ENCODE measurements at regions not wholly inside any gene's neighbourhood (a gene's known extent, or its start where the extent isn't known, plus 50 kb on each side); places are given as distances from the start of the nearest gene placed in this dataset.

DNA sequence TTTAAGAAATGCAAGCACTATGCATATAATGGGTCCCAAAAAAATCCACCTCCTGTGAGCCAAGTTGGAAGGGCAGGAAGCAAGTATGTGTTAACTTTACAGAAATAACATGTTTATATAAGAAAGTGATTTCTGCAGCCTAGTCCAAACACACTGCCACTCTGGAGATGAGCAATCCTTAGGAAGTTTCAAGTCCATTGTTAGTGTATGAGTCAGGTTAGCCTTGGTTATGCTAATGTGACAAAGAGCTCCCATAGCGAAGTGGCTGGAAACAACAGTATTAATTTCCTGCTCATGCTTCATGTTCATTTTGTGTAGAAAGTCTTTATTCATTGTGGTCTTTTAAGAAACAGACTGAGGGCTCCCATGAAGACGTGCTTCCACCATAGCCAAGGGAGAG, 121.4 kb downstream of the TBXT start:
- no peak for DNase-seq

DNA sequence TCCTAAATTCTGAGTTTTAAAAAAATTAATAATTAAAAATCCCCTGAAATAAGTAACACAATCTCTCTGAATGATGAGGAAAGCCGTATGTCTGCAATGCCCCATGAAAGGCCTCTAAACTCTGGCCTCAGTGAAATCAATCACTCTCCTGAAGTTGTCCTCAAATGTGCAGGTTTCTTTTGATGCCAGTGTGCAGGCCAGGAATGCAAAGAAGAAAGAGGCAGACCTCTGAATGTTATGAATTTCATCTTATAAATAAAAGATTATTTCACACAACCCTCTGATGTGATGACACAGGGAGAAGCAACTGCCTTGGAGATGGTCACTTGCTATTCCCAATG, 121.8 kb downstream of the TBXT start:
- DNase-seq: no peak

DNA sequence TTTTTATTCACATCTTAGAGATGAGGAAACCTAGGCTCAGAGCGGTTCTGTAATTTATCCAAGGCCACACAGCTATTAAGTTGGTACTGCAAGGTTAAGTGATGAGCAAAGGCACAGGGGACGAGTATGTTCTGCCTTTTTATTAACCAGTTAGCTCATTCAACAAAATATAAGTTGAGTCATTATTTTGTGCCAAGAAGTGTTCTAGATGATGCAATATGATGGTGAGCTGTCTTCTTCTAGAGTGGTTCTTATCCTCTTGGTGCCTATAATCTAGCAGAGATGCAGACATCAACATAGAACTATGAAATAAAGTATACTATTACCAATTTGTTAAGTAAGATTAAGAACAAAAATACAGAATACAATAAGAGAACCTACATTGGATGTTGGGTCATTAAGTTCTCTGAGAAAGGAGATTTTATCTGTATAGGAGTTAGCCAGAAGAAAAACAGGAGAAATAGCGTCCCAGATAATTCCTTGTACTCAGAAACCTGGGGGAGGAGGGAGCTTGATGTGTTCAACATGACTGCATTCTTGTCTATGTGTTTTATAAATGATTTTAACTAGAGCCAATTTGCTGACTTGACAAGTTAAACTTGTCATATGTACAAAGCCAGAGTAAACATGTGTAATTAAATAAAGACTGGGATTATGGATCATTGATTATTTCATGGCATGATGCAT, 122.3 kb downstream of the TBXT start:
- DNase-seq: no peak

DNA sequence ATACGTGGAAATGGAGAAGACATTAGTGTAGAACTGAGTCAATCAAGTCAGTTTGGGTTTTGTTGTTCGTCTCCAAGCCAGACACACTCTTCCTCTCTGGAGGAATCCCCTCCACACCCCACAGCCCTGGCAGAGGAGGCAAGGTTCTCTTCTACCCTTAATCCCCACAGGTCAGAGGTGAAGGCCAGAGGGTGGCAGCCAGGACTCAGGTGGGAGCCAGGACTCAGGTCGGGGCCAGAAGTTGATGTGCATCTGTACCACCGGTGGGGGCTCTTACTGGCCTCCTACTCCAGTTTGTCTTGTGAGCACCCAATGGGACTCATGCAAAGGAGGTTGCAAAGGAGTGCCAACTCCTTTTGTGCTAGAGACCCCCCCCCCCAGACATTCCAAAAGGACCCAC, 126.4 kb downstream of the TBXT start:
- no peak for DNase-seq

DNA sequence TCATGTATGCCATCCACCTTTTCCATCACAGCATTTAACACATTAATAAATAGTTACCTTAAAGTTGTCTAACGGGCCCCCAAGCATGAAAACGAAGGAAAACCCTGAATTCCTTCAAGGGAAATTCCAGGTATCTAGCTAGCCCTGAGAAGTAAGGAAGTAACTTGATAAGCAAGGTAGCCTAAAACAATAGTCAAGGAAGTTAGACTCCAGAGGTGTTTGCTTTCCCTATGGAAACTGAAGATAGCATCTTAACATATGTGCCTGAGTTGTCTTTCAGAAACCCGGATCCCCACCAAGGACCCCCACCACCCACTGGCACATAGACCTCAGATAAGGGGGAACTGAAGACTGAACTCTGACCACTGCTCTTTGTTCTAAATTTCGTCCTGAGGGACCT, 127.4 kb downstream of the TBXT start:
- no peak for DNase-seq

DNA sequence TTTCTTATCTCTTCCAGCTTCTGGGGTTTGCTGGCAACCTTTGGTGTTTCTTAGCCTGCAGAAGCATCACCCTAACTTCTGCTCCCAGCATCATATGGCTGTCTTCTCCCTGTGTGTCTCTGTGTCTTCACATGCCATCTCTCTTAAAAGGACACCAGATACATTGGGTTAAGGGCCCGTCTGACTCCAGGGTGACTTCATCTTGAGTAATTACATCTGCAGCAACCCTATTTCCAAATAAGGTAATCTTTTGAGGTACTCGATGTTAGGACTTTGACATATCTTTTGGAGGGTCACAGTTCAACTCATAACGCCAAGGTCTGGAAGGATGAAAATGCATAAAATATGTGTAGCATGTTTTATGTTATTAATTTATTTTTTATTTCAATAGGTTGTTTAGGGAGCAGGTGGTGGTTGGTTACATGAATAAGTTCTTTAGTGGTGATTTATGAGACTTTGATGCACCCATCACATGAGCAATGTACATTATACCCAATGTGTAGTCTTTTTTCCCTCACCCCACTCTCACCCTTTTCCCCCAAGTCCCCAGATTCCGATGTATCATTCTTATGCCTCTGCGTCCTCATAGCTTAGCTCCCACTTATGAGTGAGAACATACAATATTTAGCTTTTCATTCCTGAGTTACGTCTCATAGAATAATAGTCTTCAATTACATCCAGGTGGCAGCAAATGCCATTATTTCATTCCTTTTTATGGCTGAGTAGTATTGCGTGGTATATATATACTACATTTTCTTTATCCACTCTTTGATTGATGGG, 131.1 kb downstream of the TBXT start:
- no peak for DNase-seq

DNA sequence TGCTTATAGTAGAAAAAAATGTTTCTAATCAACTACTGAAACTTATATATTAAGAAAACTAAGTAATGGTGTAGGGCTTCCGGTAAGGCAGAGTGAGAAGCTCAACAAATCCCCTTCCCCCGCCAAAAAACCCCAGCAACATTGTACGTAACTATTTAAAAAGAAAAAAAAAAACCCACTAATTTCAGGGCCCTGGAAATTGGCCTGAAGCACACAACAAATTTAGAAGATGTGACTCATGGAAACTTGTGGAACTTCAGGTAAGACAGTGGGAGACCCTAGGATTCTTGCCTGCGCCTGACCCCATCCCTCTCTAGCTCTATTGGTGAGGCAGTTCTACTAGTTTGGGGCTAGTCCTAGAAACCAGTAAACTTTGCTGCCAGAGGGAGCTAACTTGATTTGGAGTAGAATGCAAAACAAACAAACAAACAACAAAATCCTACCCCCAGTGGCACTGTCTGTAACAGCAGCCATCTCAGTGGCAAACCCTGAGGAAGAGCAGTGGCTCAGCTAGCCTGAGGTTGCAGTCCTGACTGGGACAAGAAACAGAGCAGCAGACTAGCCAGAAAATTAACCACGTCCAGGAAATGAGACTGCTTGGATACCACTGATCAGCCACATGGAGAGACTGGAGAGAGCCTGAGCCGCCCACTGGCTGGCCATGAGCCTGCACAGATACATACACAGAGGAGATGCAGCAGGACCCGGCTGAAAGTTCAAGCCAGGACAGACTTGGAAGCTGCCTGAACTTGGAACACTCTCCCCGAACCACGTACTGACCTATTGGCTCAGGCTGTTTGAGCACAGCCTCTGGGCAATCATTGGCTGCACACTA, 135.1 kb downstream of the TBXT start:
- DNase-seq: no peak

DNA sequence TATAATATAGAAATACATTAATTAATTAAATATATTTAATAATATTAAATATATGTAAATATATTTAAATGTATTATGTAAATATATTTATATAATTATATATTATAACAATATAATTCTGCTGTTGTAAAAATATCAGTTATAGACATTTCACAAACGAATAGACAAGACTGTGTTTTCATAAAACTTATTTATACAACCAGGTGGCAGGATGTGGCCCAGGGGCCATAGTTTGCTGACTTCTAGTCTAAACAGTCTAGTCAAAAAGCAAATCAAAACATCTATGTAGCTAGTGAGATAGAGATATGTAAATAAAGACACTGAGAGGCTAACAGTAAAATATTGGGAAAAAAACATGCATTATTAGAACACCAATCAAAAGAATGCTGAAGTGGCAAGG, 136.4 kb downstream of the TBXT start:
- no peak for DNase-seq

DNA sequence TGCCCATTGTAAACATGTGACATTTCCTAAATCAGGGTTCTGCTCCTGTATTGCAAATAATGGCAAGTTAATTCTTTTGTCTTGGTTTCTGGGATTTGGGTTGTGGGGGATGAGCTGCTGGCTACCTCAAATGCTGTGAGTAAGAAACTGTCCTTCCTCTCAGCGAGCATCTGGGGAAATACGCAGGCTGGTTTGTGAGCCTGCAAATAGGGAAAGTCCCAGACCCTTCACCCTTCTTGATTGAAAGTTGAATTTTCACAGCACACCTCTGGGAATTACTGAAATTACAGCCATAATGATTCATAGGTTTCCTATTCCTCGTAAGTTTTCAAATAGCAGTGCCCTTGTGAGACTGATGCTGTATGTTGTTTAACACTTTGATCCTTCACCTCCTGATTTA, 138.1 kb downstream of the TBXT start:
- no peak for DNase-seq

DNA sequence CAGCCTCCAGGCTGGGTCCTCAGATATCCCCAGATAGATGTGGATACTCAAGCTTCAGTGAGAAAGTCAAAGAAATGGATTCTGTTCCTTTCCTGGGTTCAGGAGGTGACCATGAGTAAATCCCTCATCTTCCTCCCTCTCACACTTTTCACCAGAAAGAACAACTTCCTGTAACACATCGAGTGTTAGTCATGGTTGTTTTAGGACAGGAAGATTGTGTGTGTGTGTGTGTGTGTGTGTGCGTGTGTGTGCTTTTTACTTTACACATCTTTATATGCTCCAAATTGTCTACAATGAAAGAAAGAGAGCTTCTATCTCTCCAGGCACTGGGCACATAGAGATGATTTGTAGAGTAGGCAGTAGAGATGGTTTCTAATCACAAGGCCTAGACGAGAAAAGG, 139.9 kb downstream of the TBXT start:
- DNase-seq: no peak

DNA sequence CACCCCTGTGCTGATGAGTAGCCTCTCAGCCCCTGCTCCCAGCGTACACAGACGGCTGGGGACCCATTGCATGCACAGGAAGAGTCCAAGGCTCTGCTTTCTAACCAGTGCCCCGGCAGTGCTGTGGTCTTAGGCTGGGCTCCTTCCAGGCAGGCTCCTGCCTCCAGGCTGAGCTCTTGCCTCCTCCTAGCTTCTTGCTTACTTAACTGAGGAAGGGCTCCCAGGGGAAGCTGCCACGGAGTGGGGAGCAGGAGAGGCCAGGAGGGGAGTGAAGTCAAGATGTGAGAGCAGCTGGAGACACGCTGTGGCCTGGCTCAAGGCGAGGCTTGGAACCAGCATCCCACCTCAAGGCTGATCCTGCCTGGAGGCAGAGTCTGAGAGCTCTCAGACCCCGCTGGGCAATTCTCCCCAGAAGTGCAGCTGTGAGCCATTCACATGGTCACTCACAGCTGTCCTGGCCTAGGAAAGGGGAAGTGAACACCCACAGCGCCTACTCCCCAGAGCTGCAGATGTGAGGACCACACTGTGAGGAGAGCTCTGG, 141.0 kb downstream of the TBXT start:
- no peak for DNase-seq

DNA sequence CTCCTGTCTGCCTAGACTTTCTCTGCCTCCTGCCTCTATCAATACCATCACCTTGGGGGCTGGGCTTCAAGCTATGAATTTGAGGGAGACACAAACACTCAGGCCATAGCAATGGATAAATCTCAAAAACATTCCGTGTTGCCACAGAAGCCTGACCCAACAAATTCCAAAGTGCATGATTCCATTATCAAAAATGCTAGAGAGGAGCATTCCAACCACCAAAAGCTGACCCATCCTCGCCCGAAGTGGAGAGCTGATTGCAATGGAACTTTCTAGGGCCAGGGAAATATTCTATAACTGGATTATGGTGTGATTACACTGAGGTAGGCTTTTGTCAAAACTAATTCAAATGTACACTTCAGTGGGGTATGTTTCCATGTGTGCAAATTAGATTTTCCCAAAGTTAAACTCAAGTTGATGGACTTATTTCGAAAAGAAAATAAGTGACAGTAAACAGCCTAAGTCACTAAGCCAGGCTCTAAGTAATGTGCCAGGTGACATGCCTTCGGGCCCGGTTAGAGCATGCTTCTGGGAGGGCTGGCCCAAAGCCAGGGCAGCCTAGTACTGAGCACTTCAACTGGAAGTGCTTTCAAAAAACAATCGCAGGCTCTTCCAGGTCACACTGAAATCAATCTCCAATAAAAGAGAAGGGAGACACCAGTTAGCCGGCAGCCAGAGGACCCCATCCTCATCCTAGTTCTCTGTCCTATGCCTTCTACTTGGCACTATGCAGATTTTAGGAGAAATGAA, 142.3 kb downstream of the TBXT start:
- no peak for DNase-seq

DNA sequence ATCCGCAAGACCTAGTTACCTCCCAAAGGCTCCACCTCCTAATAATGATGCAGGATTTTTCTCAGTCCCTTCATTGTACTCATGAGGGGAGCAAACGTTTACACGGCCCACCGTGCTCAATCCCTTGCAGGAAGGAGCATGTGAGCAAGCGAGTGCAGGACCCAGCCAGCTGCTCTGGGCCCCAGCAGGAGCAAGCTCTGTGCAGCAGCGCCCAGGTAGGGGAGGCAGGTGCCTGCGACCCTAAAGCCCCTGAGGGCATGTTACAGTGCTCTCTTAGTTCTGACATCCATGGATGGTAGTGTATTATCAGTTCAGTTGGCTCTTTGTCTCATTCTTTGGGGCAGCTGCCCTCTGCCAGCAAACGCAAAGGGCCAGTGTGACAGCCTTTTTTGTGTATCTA, 143.4 kb downstream of the TBXT start:
- DNase-seq: no peak

DNA sequence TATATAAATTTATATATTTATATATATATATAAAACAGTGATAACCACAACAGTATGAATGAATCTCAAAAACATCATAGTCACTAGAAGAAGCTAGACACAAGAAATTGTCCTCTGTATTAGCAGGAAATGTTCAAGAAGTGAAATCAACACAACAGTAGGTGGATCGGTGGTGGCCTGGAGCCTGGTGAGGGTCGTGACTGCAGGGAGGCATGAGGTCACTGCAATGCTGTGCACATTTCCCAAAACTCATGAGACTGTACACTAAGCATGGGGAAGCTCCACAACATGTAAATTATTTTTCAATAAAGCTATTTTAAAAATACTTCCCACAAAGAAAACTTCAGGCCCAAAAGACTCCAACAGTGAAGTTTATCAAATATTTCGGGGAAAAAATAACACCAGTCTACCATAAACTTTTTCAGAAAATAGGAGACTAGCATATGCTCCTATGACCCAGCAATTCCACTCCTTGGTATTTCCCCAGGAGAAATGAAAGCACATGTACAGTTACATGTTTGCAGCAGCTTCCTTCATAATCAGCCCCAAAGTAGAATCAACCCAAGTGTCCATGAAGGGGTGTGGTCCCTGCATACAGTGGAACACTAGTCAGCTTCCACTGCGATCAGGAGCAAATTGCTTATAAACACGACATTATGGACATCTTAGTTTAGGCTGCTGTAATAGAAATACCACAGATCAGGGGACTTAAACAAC, 144.2 kb downstream of the TBXT start:
- DNase-seq: no peak

DNA sequence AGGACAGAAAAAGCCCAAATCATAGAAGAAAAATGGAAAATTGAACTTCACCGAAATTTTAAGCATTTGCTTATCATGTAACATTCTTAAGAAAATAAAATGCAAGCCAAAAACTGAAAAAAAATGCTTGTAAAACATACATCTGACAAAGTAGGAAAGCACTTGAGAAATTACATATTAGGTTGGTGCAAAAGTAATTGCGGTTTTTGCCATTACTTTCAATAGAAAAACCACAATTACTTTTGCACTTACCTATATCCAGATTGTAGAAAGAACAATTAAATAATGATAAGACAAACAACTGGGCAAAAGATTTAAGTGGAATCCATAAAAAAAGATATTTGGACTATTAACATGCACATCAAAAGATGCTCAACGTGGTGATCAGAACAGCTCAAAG, 146.2 kb downstream of the TBXT start:
- DNase-seq: no peak

DNA sequence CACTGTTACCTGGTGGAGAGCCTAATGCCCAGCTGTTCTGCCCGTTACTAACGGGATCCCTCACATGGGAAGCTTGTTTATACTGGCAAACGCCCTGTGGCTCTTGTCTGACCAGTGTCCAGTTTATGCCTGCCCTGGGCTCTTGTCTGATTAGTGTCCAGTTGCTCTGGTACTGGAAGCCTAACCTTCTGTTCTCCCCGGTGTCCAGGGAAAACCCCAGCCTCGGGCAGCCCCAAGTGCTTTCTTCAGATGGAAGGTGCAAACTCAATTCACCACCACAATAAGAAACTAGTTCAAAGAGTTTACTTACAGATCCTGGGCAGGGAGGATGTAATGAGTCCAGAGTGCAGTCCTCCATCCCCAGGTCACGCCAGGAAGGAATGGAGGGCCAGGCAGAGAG, 148.4 kb downstream of the TBXT start:
- DNase-seq: no peak

DNA sequence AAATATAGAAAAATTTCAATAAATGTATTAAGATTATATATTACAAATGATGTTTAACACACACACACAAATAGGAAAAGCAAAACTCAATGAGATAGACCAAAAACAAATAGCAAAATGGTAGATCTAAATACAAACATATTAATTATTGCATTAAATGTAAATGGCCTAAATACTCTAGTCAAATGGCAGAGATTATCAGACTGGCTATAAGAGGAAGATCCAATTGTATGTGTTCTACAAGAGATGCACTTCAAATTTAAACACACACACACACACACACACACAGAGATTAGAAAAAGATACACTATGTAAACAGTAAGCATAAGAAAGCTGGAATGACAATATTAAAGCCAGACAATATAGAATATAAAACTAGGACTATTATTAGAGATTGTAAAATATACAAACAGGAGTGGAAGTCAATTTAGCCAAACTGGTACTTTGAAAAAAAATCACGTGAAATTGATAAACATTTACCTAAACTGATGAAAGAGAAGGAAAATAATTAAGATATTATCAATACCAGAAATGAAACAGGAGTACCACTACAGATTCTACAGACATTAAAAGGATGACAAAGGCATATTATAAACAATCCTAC, 150.5 kb downstream of the TBXT start:
- no peak for DNase-seq

DNA sequence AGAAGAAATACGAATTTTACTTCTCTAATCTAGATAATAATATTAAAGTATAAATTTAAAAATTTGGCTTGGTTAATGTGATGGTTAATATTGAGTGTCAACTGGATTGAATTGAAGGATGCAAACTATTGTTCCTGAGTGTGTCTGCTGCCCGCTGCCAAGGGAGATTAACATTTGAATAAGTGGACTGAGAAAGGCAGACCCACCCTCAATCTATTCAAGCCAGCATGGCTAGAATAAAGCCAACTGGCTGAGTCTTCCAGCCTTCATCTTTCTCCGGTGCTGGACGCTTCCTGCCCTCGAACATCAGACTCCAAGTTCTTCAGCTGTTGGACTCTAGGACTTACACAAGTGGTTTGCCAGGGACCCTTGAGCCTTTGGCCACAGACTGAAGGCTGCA, 152.7 kb downstream of the TBXT start:
- no peak for DNase-seq

DNA sequence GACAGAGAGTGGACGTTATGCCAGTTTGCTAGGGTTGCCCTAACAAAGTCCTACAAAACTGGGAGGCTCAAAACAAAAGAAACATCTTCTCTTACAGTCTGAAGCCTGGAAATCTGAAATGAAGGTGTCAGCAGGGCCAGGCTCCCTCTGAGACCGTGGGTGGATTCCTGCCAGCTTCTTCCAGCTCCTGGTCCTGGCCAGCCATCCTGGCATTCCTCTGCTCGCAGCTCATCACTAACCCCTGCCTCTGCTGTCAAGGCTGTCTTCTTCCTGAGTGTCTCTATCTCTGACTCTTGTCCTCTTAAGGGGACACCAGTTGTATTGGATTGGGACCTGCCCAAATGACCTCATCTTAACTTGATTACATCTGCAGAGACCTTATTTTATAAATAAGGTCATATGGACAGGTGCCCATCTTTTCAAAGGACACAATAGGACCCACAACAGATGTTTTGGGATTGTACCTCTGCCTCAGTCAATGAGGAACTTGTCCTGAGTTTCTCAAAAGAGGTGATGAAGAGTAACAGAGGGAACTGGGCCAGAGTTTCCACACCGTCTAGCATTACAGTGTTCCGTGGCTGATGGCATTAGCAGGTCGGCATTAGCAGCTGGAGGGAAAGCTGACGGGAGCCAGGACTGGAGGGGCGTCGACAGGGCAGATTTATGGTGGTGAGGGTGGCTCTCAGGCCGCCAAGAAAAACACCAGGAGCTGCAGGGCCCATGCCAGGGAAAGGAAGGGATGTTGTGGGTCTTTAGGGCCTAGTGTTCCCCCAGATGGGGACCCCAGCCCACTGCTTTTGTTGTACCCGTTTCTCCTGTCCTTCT, 157.3 kb downstream of the TBXT start:
- DNase-seq: no peak

DNA sequence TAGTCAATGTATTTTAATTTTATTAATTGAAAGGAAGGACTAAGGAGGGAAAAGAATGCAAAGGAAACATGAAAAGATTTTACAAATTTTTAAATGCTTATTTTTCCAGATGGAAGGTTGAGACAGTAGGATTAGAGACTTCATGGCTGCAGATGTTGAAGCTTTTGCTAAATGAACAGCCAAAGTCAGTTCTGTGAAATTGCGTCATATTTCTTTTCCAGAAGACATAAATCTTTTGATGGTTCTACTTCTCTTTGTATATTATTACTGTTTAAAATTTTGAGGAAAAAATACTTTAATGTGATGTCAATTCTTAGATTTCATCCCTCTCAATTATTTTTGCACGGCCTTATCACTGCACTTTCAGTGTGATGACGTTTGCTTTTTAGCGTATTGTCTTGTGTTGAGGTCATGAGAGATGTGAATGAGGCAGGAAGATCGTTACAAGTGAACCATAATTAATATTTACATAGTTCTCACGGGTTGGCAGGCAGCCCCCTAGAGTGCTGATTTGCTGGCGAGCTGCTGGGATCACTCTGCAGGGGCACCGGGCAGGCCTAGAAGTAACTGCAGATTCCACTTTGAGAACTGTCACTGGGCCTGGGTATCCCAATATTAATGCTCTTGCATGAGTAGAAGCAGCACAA, 158.1 kb downstream of the TBXT start:
- DNase-seq: no peak

Measured in CD4-positive, alpha-beta T cell treated with Interleukin-15 for 1 hour (primary cell).